ENCODE measurements at regions not wholly inside any gene's neighbourhood (a gene's known extent, or its start where the extent isn't known, plus 50 kb on each side); places are given as distances from the start of the nearest gene placed in this dataset.

DNA sequence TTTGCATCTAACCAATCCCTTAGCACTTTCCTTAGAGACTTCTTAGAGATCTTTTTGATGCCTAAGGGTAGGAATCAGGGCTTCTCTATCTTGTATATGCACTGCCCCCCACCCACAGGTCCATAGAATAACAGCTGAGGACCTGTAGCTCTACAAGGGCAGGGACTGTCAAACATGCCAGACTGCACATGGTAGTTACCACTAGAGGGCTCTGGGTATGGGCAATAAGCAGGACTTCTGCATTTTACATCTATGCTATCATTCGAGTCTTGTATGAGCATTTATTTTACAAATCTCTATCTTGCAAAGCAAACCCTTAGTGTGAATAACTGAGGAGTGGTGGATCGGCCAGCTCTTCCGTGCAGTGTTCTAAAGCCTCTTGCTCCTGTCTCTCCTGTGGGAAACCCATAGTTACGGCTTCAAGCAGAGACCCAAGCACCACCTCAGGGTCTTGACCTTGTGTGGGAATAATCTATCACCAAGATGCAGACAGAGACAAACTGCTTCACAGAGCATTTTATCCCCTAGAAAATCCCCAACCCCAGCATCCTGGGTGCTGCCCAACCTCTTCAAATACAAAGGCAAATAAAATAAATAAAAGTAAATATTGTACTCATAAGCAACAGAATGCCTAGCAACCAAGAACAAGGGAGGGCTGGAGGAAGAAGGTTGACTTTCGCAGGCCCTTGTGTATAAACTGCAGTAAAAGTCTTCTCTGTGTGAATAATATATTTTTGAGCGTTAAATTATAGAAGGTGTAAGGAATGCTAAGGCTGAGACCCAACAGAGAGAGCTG, 219.3 kb downstream of the WDR11 start:
- TF ChIP-seq, protein P1, sequence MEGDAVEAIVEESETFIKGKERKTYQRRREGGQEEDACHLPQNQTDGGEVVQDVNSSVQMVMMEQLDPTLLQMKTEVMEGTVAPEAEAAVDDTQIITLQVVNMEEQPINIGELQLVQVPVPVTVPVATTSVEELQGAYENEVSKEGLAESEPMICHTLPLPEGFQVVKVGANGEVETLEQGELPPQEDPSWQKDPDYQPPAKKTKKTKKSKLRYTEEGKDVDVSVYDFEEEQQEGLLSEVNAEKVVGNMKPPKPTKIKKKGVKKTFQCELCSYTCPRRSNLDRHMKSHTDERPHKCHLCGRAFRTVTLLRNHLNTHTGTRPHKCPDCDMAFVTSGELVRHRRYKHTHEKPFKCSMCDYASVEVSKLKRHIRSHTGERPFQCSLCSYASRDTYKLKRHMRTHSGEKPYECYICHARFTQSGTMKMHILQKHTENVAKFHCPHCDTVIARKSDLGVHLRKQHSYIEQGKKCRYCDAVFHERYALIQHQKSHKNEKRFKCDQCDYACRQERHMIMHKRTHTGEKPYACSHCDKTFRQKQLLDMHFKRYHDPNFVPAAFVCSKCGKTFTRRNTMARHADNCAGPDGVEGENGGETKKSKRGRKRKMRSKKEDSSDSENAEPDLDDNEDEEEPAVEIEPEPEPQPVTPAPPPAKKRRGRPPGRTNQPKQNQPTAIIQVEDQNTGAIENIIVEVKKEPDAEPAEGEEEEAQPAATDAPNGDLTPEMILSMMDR (optimal IDR thresholded peaks at IDR 0.05 in 1 of 3, IDR thresholded peaks at IDR 0.05 in 1 of 3, conservative IDR thresholded peaks at IDR 0.05 in 1 of 3; ENCODE audit: extremely low read depth in 1 of 3, insufficient read depth in 2 of 3, low read length in 3 of 3) = peak; percentile 72 to 78 (median 74)
- TF ChIP-seq EZH2 (IDR thresholded peaks at IDR 0.05; ENCODE audit: low read length) = no peak
